HG02623 (cell line): ENCODE measurements at regions not wholly inside any gene's neighbourhood (a gene's known extent, or its start where the extent isn't known, plus 50 kb on each side); places are given as distances from the start of the nearest gene placed in this dataset.

Experiments
- ATAC-seq: cut with Tn5 transposase; IDR thresholded peaks from one replicate; pipeline ENCODE4 v1.9.1; 2021; ENCODE audit warnings: moderate library complexity; ENCODE audit not compliant: unreplicated experiment

DNA sequence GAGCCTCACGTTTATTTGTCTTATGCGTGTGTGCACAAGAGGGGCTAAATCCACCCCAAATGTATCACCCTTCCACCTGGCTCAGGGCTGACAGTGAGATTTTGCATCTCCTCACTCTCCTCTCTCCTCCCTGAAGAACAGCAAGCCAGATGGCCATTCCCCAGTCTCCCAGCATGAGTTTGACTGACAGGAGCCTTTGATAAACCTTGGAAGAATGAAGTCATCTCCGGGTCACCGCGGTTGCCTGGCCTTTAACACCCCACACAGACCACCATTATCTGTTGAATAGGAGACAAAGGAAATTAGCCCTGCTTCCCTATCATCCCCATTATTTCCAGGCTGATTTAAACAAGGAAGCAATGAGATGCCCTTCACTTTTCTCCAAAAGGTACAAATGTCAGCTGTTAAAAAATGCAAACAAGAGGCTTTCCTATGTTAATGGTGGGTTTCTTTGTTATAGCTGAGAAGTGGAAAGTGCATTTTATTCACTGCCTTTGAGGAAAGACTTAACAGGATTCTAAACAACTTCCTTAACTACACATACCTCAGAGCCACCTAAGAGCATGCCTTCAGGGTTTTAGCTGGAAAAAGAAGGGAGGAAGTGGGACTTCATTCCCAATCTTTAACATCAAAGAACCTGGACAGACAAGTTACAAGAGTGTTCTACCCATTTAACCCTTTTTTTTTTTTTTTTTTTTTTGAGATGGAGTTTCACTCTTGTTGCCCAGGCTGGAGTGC is 524.8 kb upstream of the ID4 start:
- ATAC-seq, result no peak

DNA sequence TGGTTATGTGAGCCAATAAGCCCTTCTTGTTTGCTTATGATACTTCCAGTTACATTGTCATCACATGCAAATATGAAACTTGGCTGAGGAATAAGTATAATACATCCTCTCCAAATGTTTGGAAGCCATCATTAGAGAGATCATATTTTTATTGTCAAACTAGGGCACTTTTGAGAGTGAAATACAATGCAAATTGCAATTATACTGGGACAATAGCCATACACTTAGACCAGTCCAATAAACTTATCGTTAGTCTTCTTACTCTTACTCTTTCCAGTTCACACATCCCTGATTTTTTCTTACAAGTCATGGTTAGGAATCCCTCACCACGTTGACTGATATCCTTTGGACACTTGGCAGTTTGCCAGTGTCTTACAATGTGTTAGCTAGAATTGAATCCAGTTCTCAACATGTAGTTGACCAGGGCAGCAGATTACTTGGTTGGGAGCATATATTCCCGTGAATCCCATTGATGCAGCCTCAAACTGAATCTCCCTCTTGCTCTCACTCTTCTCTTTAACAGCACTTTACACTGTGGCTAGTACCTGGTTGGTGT is 519.7 kb upstream of the ID4 start:
- ATAC-seq, result no peak

DNA sequence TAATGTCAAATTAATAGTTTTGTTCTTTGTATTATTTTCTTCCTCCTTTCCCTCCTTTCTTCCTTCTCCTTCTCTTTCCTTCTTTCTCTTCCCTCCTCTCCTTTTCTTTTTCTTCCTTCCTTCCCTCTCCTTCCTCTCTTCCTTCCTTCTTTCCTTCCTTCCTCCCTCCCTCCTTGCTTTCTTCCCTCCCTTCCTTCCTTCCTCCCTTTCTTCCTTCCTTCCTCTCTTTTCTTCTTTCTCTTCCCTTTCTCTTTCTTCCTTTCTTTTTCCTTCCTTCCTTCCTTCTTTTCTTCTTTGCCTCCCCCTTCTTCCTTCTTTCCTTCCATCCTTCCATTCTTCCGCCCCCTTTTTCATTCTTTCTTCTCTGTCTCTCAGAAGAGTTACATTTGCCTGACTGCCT is 518.2 kb upstream of the ID4 start:
- ATAC-seq, result no peak

DNA sequence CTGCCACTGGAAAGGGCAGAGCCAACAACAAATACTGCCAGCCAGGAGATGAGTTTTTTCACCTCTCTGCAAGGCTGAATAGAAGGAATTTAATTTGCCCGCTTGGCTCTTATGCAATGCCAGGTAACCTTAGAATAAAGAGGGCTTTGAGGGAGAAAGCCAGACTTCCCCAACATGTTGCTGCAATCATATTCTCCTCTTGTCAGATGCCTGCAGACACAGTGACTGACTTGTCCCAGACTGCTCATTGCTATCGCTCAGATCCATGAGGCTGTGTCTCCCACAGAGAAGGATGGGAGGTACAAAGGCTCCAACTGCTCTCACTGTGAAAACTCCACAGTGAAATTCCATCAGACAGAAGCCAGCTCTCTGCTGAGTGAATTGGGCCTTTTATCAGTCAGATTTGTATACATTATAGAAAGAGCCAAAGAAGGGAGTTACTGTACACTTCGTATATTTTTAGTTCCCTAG is 517.0 kb upstream of the ID4 start:
- ATAC-seq, result no peak

DNA sequence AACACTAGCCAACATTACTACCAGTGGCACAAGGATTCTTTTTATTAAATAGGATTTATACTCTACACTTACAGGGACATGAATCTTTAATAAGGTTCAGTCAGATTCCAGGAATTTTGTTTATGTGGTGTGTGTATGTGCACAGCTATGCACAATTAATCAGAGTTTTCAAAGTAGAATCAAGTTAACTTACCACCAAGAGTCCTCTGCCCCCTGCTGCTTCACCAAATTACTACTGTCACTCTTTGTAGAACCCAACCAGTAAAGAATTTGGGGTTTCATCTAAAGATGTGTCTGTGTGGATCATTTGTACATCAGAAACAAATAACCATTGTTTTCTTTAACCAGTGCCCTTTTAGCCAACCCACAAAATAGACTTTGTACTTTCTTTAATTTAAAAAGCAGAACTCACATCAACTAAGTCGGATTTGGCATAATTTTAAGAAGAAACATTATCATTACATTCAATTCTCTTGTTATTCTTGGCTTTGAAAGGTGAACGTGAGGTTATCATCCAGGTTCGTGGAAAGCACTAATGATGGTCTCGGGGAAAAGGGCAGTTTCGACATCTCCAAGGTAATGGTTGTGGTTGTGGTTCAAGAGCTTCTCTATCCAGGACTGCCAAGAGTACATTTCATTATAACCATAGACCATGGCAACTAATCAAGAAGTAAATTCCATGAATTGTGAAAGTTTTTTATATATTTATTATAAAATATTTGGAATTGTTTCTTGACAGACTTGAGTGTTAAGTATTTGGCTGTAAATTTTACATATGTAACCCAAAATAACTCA is 514.3 kb upstream of the ID4 start:
- ATAC-seq, result no peak

DNA sequence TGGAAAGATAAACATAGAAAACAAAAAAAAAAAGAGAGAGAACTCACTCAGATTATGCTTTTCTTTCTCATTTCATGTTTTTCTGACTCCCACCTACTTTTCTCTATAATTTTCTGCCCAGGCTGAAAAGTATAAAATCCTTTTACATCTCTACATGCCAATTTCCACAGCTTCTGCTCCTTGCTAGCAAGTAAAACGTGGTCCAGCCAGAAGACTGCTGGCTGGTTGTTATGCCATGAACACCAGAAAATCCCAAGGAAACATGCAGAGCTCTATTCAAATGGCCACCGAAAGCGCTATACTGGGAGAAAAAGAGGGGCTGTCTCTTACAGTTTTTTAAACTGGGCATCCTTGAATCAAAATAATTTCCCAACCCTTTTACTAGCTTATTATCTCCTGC is 512.8 kb upstream of the ID4 start:
- no peak for ATAC-seq

DNA sequence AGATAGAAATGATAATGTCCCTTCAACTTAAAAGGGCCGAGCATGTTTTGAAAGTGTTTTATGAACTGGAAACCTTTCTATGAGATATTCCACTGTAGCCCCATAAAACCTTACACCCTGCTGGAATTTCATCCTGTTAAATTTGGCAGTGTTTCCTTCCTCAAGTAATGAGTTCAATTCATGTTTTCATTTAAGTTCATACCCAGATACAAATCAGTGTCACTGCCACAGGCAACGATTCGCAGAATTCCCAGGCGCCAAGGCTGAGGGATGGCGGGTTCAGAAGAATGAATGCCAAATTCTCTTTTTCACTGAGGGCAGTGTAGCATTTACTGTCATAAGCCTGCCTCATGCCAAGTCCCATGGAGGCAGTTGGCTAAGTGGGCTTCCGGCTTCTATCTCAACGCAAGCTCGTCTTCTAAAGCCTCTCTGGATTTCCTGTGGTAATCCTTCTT is 511.8 kb upstream of the ID4 start:
- no peak for ATAC-seq

DNA sequence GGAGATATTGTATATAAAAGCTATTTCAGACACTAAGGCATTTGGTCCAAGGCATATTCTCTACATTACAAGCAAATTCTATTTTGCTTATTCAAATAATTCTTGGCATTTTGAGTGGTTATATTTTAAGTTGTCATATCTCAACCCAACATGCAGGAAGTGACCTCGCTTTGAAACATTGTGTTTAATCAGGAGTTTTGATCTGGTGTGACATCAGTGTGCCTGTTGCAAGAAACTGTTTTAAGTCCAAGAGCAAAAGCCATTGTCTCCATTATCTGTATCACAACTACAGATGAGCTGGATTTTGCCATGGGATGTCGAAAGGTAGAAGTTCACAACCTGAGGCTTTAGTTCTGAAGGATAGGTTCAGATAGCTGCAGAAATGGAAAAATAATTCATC is 509.9 kb upstream of the ID4 start:
- no peak for ATAC-seq

DNA sequence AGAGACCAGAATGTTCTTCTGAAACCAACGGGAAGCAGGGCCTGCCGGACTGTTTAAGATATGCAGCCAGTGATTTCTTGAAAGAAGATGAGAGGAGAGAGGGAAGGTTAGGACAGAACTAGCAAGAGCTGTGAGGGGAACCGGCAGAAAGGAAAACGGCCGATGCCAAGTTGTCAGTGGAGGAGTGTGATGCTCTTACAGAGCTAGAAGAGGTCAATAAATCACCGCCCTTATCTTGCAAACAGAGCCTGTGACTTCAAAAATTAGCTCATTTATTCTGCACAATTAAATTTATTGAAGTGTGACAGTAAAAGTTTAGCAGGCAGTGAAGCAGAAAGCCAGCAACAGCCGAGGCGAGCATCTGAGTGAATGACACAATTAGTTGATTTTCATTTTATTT is 509.5 kb upstream of the ID4 start:
- no peak for ATAC-seq

DNA sequence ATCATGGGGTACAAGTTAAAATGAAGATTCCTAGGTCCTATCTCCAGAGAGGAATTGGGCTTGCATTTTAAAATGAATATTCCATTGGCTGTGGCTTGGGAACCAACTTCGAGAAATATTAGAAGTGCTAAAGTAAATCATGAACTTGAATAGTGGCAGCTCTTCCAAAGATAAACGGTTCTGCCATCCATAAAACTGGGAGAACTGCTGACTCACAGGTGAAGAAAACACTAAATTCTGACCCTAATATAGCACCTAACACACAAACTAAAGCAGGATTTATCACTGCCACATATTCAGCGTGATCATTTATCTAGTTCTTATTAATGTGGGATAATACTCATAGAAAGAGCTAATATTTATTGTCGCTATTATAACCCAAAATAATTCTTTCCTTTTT is 508.1 kb upstream of the ID4 start:
- ATAC-seq, result no peak

DNA sequence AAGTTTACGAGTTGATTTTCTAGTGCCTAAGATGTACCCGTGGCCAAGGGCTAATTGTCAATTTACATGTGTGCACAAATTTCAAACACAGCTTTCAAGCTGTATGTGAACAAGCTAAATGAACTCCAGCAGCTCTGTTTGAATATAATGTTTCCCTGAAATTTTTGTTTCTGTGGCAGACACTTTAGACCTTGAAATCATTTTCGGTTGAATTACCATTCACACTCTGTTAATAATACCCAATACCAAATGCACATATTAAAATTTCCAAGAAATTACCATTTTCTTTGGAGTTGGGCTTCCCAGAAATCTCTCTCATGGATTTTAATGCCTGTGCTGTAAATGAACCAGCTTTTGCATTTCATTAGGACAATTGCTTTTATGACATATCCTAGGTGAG is 506.1 kb upstream of the ID4 start:
- no peak for ATAC-seq

DNA sequence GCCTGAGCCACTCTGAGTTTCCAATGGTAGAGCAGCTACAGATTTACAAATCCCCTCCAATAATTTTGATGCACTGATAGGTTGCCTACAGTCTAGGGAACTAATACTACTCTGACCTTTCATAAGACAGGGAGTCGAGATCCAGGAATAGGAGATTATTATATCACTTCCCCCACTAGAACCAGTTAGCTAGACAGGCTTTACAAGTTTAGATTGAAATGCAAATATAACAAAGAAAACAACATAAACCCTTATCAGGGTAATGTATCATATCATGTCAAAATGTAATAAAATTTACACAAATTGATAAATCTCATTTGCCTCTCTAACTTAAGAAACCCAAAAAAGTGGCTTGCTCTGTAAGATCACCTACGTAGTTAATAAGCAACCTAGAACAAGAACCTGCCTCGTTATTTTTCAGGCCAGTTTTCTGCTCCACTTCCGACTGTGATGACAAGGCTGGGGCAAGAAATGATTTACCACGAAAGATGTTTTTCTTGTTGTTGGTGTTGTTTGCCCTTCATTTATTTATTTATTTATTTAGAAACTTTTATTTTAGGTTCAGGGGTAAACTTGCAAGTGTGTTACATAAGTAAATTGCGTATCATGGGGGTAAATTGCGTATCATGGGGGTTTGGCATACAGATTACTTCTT is 504.2 kb upstream of the ID4 start:
- ATAC-seq, result no peak

DNA sequence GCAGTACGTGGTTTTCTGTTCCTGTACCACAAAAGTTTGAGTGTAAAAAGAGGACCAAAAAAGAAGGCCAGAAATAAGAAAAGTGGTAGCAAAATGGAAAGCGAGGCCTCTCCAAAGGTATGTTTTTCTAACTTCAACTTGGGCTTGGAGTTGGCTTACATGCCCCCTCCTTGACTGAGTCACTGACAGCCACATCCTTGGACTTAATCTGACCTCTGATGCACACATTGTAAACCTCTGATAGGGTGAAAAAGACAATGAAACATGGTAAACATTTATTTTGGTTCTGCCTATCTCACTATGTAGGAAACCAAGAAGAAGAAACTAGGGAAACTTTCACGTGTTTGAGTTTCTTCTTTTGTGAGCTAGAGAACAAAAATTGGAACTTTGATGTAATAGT is 503.2 kb upstream of the ID4 start:
- no peak for ATAC-seq

DNA sequence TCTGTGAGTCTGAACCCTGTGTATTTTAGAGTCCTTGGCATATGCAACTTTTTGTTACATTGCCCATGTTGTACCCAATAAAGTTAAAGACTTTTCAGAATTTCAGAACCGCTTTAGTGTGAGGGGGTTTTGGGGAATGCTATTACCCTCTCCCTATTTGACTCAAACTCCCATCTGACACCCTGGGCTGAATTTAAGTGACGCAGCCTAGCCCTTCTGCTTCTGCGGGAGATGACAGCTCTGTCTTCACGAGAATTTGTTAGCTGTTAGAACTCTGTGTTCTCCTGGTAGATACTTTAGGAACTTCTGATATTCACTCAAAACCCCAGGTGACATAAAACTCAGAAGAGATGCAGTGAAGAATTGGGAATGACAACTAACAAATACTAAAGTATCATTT is 500.6 kb upstream of the ID4 start:
- ATAC-seq, result no peak

DNA sequence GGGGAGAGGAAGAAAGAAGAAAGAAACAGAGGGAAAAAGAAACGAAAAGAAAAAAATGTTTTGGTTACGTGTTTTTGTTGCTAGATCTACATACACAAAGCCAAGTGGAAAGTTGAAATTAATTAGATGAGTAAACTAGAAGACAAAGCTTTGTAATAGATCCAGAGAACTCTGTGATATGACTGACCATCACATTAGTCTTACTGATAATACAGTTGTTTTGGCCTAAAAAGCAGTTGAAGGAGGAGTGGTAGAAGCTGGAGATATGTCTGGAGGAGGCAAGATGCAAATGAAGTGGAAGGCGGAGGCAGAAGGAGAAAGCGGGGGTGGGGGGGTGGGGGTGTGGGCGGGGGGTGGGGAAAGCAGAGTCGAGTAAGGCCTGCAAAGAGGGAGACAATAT is 500.1 kb upstream of the ID4 start:
- no peak for ATAC-seq

DNA sequence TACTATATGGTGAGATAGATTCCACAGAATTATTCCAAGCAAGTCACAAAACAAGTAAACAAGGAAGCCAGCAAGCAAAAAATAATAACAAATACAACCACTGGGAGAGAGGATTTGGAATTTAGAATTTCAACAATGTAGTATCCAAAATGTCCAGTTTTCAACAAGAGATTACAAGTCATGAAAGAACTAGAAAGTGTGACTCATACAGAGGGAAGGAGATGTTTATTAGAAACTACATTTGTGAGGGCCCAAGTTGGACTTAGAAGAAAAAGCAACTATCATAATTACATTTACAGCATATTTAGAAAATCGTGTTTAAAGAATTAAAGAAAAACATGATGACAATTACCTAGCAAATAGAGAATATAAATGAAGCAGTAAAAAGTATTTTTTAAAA is 494.6 kb upstream of the ID4 start:
- no peak for ATAC-seq

DNA sequence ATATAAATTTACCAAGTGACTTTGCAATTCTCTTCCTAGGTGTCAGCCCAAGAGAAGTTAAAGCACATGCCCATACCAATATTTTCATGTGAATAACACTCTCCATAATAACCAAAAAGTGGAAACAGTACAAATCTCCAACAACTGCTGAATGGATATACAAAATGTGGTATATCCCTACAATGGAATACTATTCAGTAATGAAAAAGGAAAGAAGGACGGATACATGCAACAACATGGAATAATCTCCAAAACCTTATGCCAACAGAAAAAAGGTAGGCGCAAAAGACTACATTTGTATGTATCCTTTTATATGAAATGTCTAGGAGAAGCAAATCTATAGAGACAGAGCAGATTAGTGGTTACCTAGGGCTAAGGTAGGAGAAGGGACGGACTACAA is 487.7 kb upstream of the ID4 start:
- no peak for ATAC-seq

DNA sequence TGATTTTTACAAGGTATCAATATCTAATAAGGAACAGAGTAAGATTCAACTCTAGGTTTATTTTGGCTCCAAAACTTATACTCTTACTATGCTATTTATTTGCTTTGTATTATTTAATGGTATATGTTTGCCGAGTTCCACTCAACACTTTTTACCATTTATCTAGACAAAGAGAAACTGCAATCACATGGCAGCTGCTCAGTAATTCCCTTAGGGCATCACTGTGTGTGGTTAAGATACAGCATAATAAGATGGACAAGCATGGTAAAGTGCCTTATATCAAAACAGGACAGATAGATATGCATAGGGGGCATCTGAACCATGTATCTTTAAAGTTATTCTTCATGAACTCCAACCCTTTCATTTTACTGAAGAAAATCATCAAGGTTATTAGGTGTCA is 483.0 kb upstream of the ID4 start:
- no peak for ATAC-seq

DNA sequence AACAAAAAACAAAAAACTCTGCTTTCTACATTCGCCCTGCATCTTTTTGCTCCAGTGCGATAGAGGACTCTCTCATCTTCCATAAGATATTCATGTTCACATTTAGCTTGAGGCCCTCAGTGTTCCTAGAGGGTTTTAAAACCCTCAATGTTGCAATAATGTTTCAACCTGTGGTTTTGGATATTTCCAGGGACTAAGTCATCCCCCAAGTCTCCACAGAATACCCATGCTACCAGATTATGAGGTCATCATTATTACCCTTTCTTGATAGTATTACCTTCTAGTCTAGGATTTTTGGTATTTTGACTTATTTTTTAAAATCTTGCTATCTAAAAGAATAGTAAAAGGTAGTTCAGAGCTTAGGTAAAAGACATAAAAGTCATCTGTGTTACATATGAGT is 480.5 kb upstream of the ID4 start:
- no peak for ATAC-seq

DNA sequence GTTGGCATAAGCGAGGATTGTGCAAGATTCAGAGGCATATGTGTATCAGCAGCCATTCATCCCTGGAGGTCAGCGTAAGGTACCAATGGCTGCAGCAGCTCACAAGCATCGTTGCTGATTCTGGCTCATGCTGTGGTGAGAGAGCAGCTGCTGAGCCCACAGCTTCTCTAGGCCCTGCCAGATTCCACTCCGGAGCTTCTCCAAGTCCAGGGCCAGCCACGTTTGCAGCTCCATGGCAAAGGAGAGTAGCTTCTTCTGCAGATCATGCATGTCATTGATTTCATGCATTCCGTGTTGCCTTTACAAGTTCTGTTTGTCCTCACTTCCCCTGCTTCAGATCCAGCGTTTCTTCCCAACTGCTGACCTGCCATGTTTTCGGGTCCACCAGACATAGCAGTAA is 474.8 kb upstream of the ID4 start:
- ATAC-seq, result no peak

DNA sequence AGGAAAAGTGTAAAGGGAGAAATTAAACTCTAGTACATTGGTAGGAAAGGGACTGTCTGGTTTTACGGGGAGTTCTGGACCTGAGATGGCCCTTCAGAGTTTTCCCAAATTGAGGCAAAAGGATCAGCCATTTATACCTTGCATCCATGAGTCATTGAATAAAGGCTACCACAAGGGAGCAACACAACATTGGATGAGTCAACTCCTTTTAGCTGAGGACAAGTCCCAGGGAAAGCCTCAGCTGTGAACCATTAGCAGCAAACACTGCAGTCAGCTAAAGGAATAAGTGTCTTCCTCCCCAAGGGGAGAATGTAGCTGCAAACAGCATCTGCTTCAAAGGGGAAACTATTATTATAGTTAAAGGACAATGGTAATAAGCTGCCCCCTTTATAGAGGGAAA is 468.7 kb upstream of the ID4 start:
- ATAC-seq, result no peak

DNA sequence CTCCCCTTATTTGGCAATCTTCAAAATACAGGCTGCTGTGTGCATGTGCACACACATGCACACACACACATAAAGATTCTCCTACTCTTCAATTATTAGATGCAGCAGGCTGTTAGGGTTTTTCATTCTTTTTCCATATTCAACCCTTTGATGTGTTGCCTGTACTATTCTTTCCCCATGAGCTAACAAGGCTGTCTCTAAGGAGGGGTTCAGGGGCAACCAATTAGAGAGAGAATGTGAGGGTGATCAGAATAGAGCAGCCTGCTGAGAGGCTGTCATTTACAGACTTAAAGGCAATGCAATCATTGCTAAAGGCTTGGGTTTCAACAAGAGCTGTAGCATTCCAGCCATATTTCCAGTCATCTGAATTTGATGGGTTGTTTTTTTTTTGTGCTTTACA is 467.4 kb upstream of the ID4 start:
- no peak for ATAC-seq
